Right lobe of liver (tissue), 6 donors: ENCODE measurements at regions not wholly inside any gene's neighbourhood (a gene's known extent, or its start where the extent isn't known, plus 50 kb on each side); places are given as distances from the start of the nearest gene placed in this dataset.

Experiments
- ATAC-seq, 4 donors: fragments of 200-7000 bp; cut with Tn5 transposase; one replicate each; pipeline ENCODE4 v1.9.1; 2020; ENCODE audit warnings: mild to moderate bottlenecking in 4 of 4, moderate library complexity in 4 of 4
- DNase-seq, 3 donors: peaks; one replicate each; pipeline ENCODE4 v3.0.0-alpha.2; 2020
- H3K27ac ChIP-seq, 3 donors: fragments of 200-600 bp; one replicate each; pipeline ENCODE4 v1.8.0; 2022
- H3K27me3 ChIP-seq, 2 donors: fragments of 200-600 bp; one replicate each; pipeline ENCODE4 v1.8.0; 2022
- H3K36me3 ChIP-seq, 4 donors: fragments of 200-600 bp; sonication (generic) in 1 of 4; one replicate each; pipeline versions ENCODE4 v1.5.1 to v1.8.0; 2017 to 2022; ENCODE audit warnings: control low read depth in 1 of 4
- H3K4me1 ChIP-seq, 4 donors: fragments of 200-600 bp; sonication (generic) in 1 of 4; one replicate each; pipeline versions ENCODE4 v1.5.1 to v1.8.0; 2017 to 2022; ENCODE audit warnings: control low read depth in 1 of 4
- H3K4me3 ChIP-seq, 3 donors: fragments of 200-600 bp; one replicate each; pipeline ENCODE4 v1.8.0; 2022
- H3K9me3 ChIP-seq, 4 donors: fragments of 200-600 bp; sonication (generic) in 1 of 4; one replicate each; pipeline versions ENCODE4 v1.5.1 to v1.8.0; 2017 to 2022; ENCODE audit warnings: control low read depth in 1 of 4
- CTCF ChIP-seq, 4 donors: fragments of 200-600 bp in 3 of 4; fragments of 450-650 bp in 1 of 4; IDR thresholded peaks; one replicate each; pipeline versions ENCODE4 v1.5.1 to v1.8.0; 2016 to 2022; ENCODE audit warnings: antibody characterized with exemption in 4 of 4, mild to moderate bottlenecking in 2 of 4
- POLR2A ChIP-seq: fragments of 450-650 bp; IDR thresholded peaks from one replicate; pipeline ENCODE4 v1.6.1; 2017; ENCODE audit warnings: antibody characterized with exemption, mild to moderate bottlenecking
- WGBS: methylation state at CpG from one replicate; pipeline ENCODE4 v1.1.6; 2018; ENCODE audit warnings: low coverage, low lambda C conversion rate; ENCODE audit not compliant: insufficient coverage; ENCODE audit errors: missing lambda C conversion rate; 5-methylcytosine and 5-hydroxymethylcytosine counted together
- intact Hi-C, 2 donors: fragments of 100-400 bp; cut with DNase I; formaldehyde crosslinking; loops; one replicate each; pipeline versions ENCODE4 v1.11.2 to v1.14.1; 2022
- donor health status: DM: no; HTN: yes; CAD: no.
- donor health status: DM: no; HTN: no; CAD: no.
- donor health status: DM: no; HTN: no; CAD: no.
- donor health status: DM: no; HTN: yes; CAD: no.
- donor health status: DM: no; HTN: yes; CAD: no.

GRCh38 chr1:232329103-232329813, 300.7 kb downstream of the SIPA1L2 start:
- Histone ChIP-seq H3K27me3 (no peaks in the 10 kb centered on the region), H3K4me3 (no peak overlapping the region), H3K36me3 (no peaks in the 10 kb centered on the region), H3K4me1 (no peaks in the 10 kb centered on the region), H3K9me3 (no peaks in the 10 kb centered on the region), H3K27ac (no peak overlapping the region)
- TF ChIP-seq CTCF (IDR thresholded peaks at IDR 0.05), result no peak
- no peak for TF ChIP-seq POLR2A
- intact Hi-C loops, result no loop called here
- WGBS, result 75% methylated on average over 9 of the region's 10 CpGs
- no peak for ATAC-seq
- no peak for DNase-seq

- H3K4me3 ChIP-seq, result no peak overlapping the region
- no peaks in the 10 kb centered on the region for H3K9me3 ChIP-seq
- TF ChIP-seq CTCF (IDR thresholded peaks at IDR 0.05) (no peak), POLR2A (no peak)
- H3K36me3 ChIP-seq, result no peaks in the 10 kb centered on the region
- H3K27me3 ChIP-seq, result no peaks in the 10 kb centered on the region
- 65% methylated on average over 4 of the region's 4 CpGs for WGBS
- DNase-seq (no peak), ATAC-seq (no peak)
- H3K27ac ChIP-seq, result no peak overlapping the region
- H3K4me1 ChIP-seq, result no peaks in the 10 kb centered on the region
- intact Hi-C loops, result no loop called here
Measured at GRCh38 chr1:232328486-232329102, 301.3 kb downstream of the SIPA1L2 start.

- TF ChIP-seq CTCF (IDR thresholded peaks at IDR 0.05) (no peak), POLR2A (no peak)
- DNase-seq (no peak), ATAC-seq (no peak)
- intact Hi-C loops, result no loop called here
- Histone ChIP-seq H3K36me3 (no peaks in the 10 kb centered on the region), H3K27me3 (no peaks in the 10 kb centered on the region), H3K4me3 (no peak overlapping the region), H3K4me1 (no peaks in the 10 kb centered on the region), H3K27ac (no peak overlapping the region), H3K9me3 (no peaks in the 10 kb centered on the region)
- 60% methylated on average over 3 of the region's 5 CpGs for WGBS
Measured at GRCh38 chr1:232327899-232328298, 302.0 kb downstream of the SIPA1L2 start.

GRCh38 chr1:232327269-232327668, 302.7 kb downstream of the SIPA1L2 start:
- intact Hi-C loops, result no loop called here
- DNase-seq (no peak), ATAC-seq (no peak)
- Histone ChIP-seq H3K27ac (no peak overlapping the region), H3K4me1 (no peaks in the 10 kb centered on the region), H3K9me3 (no peaks in the 10 kb centered on the region), H3K27me3 (no peaks in the 10 kb centered on the region), H3K4me3 (no peak overlapping the region), H3K36me3 (no peaks in the 10 kb centered on the region)
- TF ChIP-seq POLR2A, result no peak
- TF ChIP-seq CTCF (IDR thresholded peaks at IDR 0.05), result no peak
